HepG2 (cell line): ENCODE measurements at regions not wholly inside any gene's neighbourhood (a gene's known extent, or its start where the extent isn't known, plus 50 kb on each side); places are given as distances from the start of the nearest gene placed in this dataset.

Experiments
- MTA1 ChIP-seq: sonication (generic); formaldehyde crosslinking; IDR thresholded peaks from 2 replicates; pipeline ENCODE4 v1.4.0; 2020; ENCODE audit warnings: missing genetic modification reagents, mild to moderate bottlenecking, borderline replicate concordance
- MXI1 ChIP-seq: IDR thresholded peaks from 3 replicates; pipeline ENCODE4 v1.6.1; 2012; ENCODE audit warnings: low read depth, low read length, inconsistent platforms, borderline replicate concordance
- POLR2A ChIP-seq, 2 experiments: IDR thresholded peaks; 2 replicates each; pipeline ENCODE4 v1.6.1; 2011; ENCODE audit warnings: low read depth in 2 of 2, low read length in 2 of 2, mild to moderate bottlenecking in 1 of 2, moderate library complexity in 1 of 2; ENCODE audit not compliant: insufficient read depth in 1 of 2
- RAD21 ChIP-seq: fragments of 450-650 bp; formaldehyde crosslinking; IDR thresholded peaks from 2 replicates; pipeline ENCODE4 v1.5.0; 2020; ENCODE audit warnings: mild to moderate bottlenecking
- THAP8 ChIP-seq: sonication (generic); formaldehyde crosslinking; IDR thresholded peaks from 2 replicates; pipeline ENCODE4 v1.5.1; 2020; ENCODE audit warnings: missing genetic modification reagents, mild to moderate bottlenecking, borderline replicate concordance
- TF ChIP-seq, protein P1 (sequence below): sonication (generic); formaldehyde crosslinking; IDR thresholded peaks from 2 replicates; pipeline ENCODE4 v1.5.0; 2020; ENCODE audit warnings: mild to moderate bottlenecking, missing genetic modification reagents, moderate library complexity
- TF ChIP-seq, protein P2 (sequence below): IDR thresholded peaks from 2 replicates; pipeline ENCODE4 v1.6.1; 2012; ENCODE audit warnings: inconsistent platforms
- TF ChIP-seq, protein P3 (sequence below): sonication (generic); formaldehyde crosslinking; IDR thresholded peaks from 2 replicates; pipeline ENCODE4 v1.4.0; 2020; ENCODE audit warnings: low read depth, mild to moderate bottlenecking, missing genetic modification reagents

GRCh38 chr17:6285486-6285885 lies 149.4 kb downstream of the AIPL1 start:
- TF ChIP-seq MTA1 (CRISPR knock-in tag) (no peak), THAP8 (CRISPR knock-in tag) (no peak), MXI1 (no peak), RAD21 (CRISPR knock-in tag) (no peak), POLR2A (IDR thresholded peaks at IDR 0.05; ENCODE audit: insufficient read depth in 1 of 2, low read depth in 2 of 2, low read length in 2 of 2) (no peak)
- TF ChIP-seq, protein P1, sequence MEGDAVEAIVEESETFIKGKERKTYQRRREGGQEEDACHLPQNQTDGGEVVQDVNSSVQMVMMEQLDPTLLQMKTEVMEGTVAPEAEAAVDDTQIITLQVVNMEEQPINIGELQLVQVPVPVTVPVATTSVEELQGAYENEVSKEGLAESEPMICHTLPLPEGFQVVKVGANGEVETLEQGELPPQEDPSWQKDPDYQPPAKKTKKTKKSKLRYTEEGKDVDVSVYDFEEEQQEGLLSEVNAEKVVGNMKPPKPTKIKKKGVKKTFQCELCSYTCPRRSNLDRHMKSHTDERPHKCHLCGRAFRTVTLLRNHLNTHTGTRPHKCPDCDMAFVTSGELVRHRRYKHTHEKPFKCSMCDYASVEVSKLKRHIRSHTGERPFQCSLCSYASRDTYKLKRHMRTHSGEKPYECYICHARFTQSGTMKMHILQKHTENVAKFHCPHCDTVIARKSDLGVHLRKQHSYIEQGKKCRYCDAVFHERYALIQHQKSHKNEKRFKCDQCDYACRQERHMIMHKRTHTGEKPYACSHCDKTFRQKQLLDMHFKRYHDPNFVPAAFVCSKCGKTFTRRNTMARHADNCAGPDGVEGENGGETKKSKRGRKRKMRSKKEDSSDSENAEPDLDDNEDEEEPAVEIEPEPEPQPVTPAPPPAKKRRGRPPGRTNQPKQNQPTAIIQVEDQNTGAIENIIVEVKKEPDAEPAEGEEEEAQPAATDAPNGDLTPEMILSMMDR (CRISPR knock-in tag): no peak
- TF ChIP-seq, protein P2, sequence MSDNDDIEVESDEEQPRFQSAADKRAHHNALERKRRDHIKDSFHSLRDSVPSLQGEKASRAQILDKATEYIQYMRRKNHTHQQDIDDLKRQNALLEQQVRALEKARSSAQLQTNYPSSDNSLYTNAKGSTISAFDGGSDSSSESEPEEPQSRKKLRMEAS: no peak
- TF ChIP-seq, protein P3, sequence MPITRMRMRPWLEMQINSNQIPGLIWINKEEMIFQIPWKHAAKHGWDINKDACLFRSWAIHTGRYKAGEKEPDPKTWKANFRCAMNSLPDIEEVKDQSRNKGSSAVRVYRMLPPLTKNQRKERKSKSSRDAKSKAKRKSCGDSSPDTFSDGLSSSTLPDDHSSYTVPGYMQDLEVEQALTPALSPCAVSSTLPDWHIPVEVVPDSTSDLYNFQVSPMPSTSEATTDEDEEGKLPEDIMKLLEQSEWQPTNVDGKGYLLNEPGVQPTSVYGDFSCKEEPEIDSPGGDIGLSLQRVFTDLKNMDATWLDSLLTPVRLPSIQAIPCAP (CRISPR knock-in tag): no peak
